Spleen (tissue), 11 donors: ENCODE measurements at regions not wholly inside any gene's neighbourhood (a gene's known extent, or its start where the extent isn't known, plus 50 kb on each side); places are given as distances from the start of the nearest gene placed in this dataset.

Experiments used
- DNase-seq: peaks from one replicate; pipeline ENCODE4 v3.0.0-alpha.2; 2020
- H3K27ac ChIP-seq, 8 donors: fragments of 200-600 bp; sonication (generic) in 7 of 8; 1 replicate in 4 of 8; 2 replicates in 4 of 8; pipeline versions ENCODE4 v1.5.0 to v1.8.0; 2016 to 2021; ENCODE audit warnings: inconsistent platforms in 4 of 8, mild to moderate bottlenecking in 4 of 8, moderate library complexity in 1 of 8
- H3K27me3 ChIP-seq, 7 donors: fragments of 200-600 bp; sonication (generic) in 6 of 7; replicated peaks in 1 of 7; 1 replicate in 4 of 7; 2 replicates in 3 of 7; pipeline versions ENCODE4 v1.5.0 to v1.8.0; 2016 to 2021; ENCODE audit warnings: inconsistent platforms in 3 of 7, mild to moderate bottlenecking in 1 of 7
- H3K36me3 ChIP-seq, 6 donors: fragments of 200-600 bp; sonication (generic) in 5 of 6; 1 replicate in 4 of 6; 2 replicates in 2 of 6; pipeline versions ENCODE4 v1.5.0 to v1.8.0; 2016 to 2021; ENCODE audit warnings: inconsistent platforms in 2 of 6
- H3K4me1 ChIP-seq, 6 donors: fragments of 200-600 bp; sonication (generic) in 5 of 6; 1 replicate in 3 of 6; 2 replicates in 3 of 6; pipeline versions ENCODE4 v1.5.0 to v1.8.0; 2016 to 2021; ENCODE audit warnings: inconsistent platforms in 3 of 6
- H3K4me3 ChIP-seq, 8 donors: fragments of 200-600 bp; sonication (generic) in 7 of 8; 1 replicate in 4 of 8; 2 replicates in 4 of 8; pipeline versions ENCODE4 v1.5.0 to v1.8.0; 2016 to 2021; ENCODE audit warnings: inconsistent platforms in 4 of 8, mild to moderate bottlenecking in 4 of 8, moderate library complexity in 2 of 8
- H3K9me3 ChIP-seq, 8 donors: fragments of 200-600 bp; sonication (generic) in 7 of 8; 1 replicate in 4 of 8; 2 replicates in 4 of 8; pipeline versions ENCODE4 v1.5.0 to v1.8.0; 2016 to 2021; ENCODE audit warnings: inconsistent platforms in 4 of 8
- POLR2A ChIP-seq, 3 donors: fragments of 450-650 bp; IDR thresholded peaks; one replicate each; pipeline ENCODE4 v1.5.1; 2017; ENCODE audit warnings: antibody characterized with exemption in 3 of 3, mild to moderate bottlenecking in 1 of 3
- POLR2AphosphoS5 ChIP-seq, 3 donors: sonication (generic); formaldehyde crosslinking; IDR thresholded peaks; one replicate each; pipeline ENCODE4 v1.5.1; 2017; ENCODE audit warnings: antibody characterized with exemption in 3 of 3
- WGBS, 5 donors: extraction: QIAGEN DNeasy Blood & Tissue Kit in 3 of 5; methylation state at CpG; one replicate each; pipeline versions ENCODE4 v1.1.5 to v1.1.7; 2013 to 2018; 5-methylcytosine and 5-hydroxymethylcytosine counted together
- intact Hi-C: fragments of 100-400 bp; cut with DNase I; formaldehyde crosslinking; loops from one replicate; pipeline ENCODE4 v1.15.0; 2023; ENCODE audit warnings: low total_unique reads
- TF ChIP-seq, protein P1 (sequence below), 11 experiments: fragments of 200-600 bp in 7 of 11; fragments of 450-650 bp in 4 of 11; sonication (generic) in 4 of 11; IDR thresholded peaks in 8 of 11; conservative IDR thresholded peaks in 3 of 11; 1 replicate in 7 of 11; 2 replicates in 4 of 11; pipeline versions ENCODE4 v1.4.0 to v1.8.0; 2016 to 2021; ENCODE audit warnings: antibody characterized with exemption in 11 of 11, inconsistent platforms in 4 of 11, mild to moderate bottlenecking in 1 of 11
- donor health status: healthy with polysubstance abuse.
- donor health status: DM: no; HTN: no; CAD: no; lungs with moderate emphysema.
- donor health status: DM: no; HTN: no; CAD: no.
- donor health status: Bipolar disorder and iron deficiency.
- donor health status: healthy.
- donor health status: DM: no; HTN: no; CAD: no.
- donor health status: DM: yes; HTN: yes; CAD: no.

DNA sequence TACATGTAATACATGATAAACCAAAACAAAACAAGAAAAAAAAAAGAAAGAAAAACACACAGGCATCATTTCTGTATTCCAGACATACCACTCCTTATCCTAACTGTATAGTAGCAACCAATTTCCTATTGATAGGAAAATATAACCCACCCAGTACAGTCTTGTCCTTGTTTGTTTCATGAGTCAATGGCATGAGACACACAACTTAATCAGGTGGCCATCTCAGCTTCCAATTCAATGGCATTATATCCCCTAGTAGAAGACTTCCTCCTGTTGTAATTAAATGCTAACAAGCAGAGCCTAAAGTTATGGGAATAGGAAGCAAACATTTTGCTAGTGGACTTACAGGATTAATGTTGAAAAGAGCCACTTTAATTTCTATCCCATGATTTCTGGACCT, 121.0 kb upstream of the NOL4 start:
- Histone ChIP-seq H3K27me3 (no peaks in the 10 kb centered on the region), H3K36me3 (no peaks in the 10 kb centered on the region), H3K4me3 (no peak overlapping the region), H3K9me3 (peaks cover 0 to 5% (median 0%) of the 10 kb centered on the region in 8 donors), H3K27ac (no peak overlapping the region), H3K4me1 (no peaks in the 10 kb centered on the region)
- DNase-seq = no peak
- intact Hi-C loops = loop anchor here (10.0 kb wide), 1 partner anchor 59 kb away; no protein-coding TSS in a partner anchor
- TF ChIP-seq, protein P1, sequence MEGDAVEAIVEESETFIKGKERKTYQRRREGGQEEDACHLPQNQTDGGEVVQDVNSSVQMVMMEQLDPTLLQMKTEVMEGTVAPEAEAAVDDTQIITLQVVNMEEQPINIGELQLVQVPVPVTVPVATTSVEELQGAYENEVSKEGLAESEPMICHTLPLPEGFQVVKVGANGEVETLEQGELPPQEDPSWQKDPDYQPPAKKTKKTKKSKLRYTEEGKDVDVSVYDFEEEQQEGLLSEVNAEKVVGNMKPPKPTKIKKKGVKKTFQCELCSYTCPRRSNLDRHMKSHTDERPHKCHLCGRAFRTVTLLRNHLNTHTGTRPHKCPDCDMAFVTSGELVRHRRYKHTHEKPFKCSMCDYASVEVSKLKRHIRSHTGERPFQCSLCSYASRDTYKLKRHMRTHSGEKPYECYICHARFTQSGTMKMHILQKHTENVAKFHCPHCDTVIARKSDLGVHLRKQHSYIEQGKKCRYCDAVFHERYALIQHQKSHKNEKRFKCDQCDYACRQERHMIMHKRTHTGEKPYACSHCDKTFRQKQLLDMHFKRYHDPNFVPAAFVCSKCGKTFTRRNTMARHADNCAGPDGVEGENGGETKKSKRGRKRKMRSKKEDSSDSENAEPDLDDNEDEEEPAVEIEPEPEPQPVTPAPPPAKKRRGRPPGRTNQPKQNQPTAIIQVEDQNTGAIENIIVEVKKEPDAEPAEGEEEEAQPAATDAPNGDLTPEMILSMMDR (IDR thresholded peaks at IDR 0.05 in 8 of 11, conservative IDR thresholded peaks at IDR 0.05 in 3 of 11) = no peak
- TF ChIP-seq POLR2AphosphoS5 (IDR thresholded peaks at IDR 0.05) (no peak), POLR2A (IDR thresholded peaks at IDR 0.05) (no peak)

- H3K27me3 ChIP-seq = no peaks in the 10 kb centered on the region
- no peak overlapping the region for H3K27ac ChIP-seq
- DNase-seq = no peak
- H3K9me3 ChIP-seq = peaks cover 0 to 10% (median 0%) of the 10 kb centered on the region in 8 donors
- 66 to 82% (median 68%) methylated on average over 2 to 3 of the region's 3 CpGs for WGBS, 5 donors
- no peak overlapping the region for H3K4me3 ChIP-seq
- intact Hi-C loops = no loop called here
- H3K4me1 ChIP-seq = no peaks in the 10 kb centered on the region
- no peaks in the 10 kb centered on the region for H3K36me3 ChIP-seq
- TF ChIP-seq POLR2A (IDR thresholded peaks at IDR 0.05) = no peak
- no peak for TF ChIP-seq POLR2AphosphoS5 (IDR thresholded peaks at IDR 0.05)
- TF ChIP-seq, protein P1 (IDR thresholded peaks at IDR 0.05 in 8 of 11, conservative IDR thresholded peaks at IDR 0.05 in 3 of 11) = no peak
Observed at GRCh38 chr18:34350778-34351177, 126.1 kb upstream of the NOL4 start.

DNA sequence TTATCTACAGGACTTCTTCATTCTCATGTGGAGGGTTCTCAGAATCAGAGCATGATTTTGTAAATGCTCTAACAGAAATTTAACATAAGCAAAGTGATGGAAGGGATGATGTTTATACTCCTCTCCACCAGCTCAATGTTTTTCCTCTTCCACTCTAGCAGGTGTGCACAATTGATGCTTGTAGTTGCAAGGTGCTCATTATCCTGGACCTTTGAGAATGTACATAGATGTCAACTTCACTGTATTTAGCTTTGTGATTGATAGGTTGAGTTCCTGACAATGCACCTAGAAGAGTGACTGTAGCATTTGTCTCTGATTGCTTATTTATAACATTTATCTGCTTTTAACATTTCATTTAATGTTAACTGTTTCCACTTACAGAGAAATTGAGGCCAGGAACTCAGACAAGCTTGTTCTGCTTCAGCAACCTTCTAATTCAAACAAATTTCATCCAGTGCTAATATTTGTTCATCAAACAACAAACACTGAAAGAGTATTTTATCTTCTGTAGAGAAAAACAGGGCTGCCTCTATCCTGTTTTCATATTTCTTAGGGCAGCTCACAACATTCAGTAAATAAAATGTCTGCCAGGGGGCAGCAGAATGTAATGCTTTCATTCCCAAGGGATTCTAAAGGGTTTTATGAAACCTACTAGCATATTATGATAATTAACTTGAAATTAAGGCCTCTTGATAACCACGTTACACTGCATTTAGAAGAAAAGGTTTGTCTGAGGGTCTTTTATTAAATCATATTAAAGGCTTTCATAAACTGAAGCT, 127.9 kb upstream of the NOL4 start:
- Histone ChIP-seq H3K36me3 (no peaks in the 10 kb centered on the region), H3K9me3 (peaks cover 0 to 10% (median 0%) of the 10 kb centered on the region in 8 donors), H3K27me3 (no peaks in the 10 kb centered on the region), H3K4me3 (no peak overlapping the region), H3K4me1 (no peaks in the 10 kb centered on the region), H3K27ac (no peak overlapping the region)
- WGBS, 5 donors = 58 to 80% (median 69%) methylated on average over 1 of the region's 1 CpG
- TF ChIP-seq, protein P1 (IDR thresholded peaks at IDR 0.05 in 8 of 11, conservative IDR thresholded peaks at IDR 0.05 in 3 of 11) = no peak
- TF ChIP-seq POLR2A (IDR thresholded peaks at IDR 0.05) = no peak
- TF ChIP-seq POLR2AphosphoS5 (IDR thresholded peaks at IDR 0.05) = no peak
- intact Hi-C loops = no loop called here
- DNase-seq = no peak

GRCh38 chr18:34354351-34354750, 129.6 kb upstream of the NOL4 start:
- H3K36me3 ChIP-seq = no peaks in the 10 kb centered on the region
- intact Hi-C loops = no loop called here

More at GRCh38 chr18:34354351-34354750, 129.6 kb upstream of the NOL4 start:
- H3K9me3 ChIP-seq = peaks cover 0 to 10% (median 0%) of the 10 kb centered on the region in 8 donors
- no peak overlapping the region for H3K27ac ChIP-seq
- no peak overlapping the region for H3K4me3 ChIP-seq
- no peaks in the 10 kb centered on the region for H3K27me3 ChIP-seq
- 67 to 85% (median 74%) methylated on average over 3 of the region's 3 CpGs for WGBS, 5 donors
- no peak for DNase-seq
- no peaks in the 10 kb centered on the region for H3K4me1 ChIP-seq
- TF ChIP-seq, protein P1 (IDR thresholded peaks at IDR 0.05 in 8 of 11, conservative IDR thresholded peaks at IDR 0.05 in 3 of 11) = no peak
